ENCODE measurements at regions not wholly inside any gene's neighbourhood (a gene's known extent, or its start where the extent isn't known, plus 50 kb on each side); places are given as distances from the start of the nearest gene placed in this dataset.

DNA sequence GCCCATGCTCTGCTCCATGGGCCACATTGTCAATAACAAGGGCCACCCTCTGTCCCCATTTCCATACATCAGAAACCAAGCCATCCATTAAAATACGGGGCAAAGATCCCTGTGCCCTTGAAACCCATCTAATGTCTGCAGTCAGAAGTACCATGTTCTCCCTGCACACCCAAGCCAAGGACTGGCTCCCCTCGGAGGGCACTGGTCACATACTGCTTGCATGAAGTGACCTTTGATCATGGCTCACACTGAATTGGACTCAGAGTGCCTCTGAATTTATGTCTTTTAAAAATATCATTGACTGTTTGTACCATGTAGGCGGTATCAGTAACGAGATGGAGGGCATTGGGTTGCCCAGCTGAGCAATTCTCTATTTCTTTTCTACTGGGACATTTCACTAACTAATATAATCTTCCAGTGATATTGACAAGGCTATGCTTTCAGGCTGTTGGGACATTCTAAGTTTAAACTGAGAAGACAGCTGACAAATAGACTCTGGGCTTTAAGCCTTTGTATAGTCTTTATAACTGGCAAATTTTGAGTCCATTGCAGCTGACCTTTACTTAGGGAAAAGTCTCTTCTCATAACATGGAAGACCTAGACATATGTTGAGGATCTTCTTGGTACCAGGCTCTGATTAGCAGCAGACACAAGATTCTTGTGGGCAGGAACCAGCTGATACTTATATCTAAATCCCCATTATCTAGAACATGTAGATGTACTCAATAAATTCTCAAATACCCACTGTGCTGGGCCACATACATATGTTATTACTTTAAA lies 214.3 kb downstream of the MYCN start:
- DNase-seq (ENCODE audit: extremely low spot score in 2 of 2), result peak in 1 of 2 donors; percentile 31
- Histone ChIP-seq H3K4me3 (no peak overlapping the region), H3K9me3 (no peaks in the 10 kb centered on the region), H3K4me1 (no peaks in the 10 kb centered on the region), H3K27me3 (no peaks in the 10 kb centered on the region), H3K27ac (no peak overlapping the region), H3K36me3 (no peaks in the 10 kb centered on the region)
- intact Hi-C loops (cut with DNase I), result no loop called here
- no peak for TF ChIP-seq CTCF (IDR thresholded peaks at IDR 0.05)
- no peak for TF ChIP-seq POLR2A (IDR thresholded peaks at IDR 0.05)
- no peak for TF ChIP-seq POLR2AphosphoS5 (IDR thresholded peaks at IDR 0.05; ENCODE audit: insufficient read depth in 1 of 2, low read depth in 1 of 2)

DNA sequence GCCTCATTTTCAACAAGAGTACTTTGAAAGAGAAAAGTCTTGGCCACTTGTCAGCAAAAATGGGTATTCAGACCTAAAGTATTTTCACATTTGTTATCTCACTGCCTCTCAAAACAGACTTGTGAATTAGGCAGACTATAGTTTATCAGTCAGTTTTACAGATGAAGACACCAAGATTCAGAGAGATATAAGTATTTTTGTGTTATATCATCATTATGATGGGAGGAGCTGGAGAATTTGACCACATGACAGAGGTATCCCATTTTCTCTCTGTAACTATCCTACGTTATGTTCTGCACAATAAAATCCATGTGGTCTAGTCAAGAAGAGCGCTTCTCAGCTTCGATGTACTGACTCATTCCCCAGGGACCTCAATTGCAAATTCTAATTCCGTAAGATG lies 213.7 kb downstream of the MYCN start:
- H3K4me3 ChIP-seq, result no peak overlapping the region
- no peak for TF ChIP-seq POLR2A (IDR thresholded peaks at IDR 0.05)
- TF ChIP-seq POLR2AphosphoS5 (IDR thresholded peaks at IDR 0.05; ENCODE audit: insufficient read depth in 1 of 2, low read depth in 1 of 2), result no peak
- no peak for TF ChIP-seq CTCF (IDR thresholded peaks at IDR 0.05)
- no peak for DNase-seq (ENCODE audit: extremely low spot score in 2 of 2)
- H3K9me3 ChIP-seq, result no peaks in the 10 kb centered on the region
- no peak overlapping the region for H3K27ac ChIP-seq
- intact Hi-C loops (cut with DNase I), result no loop called here
- no peaks in the 10 kb centered on the region for H3K4me1 ChIP-seq
- H3K27me3 ChIP-seq, result no peaks in the 10 kb centered on the region
- no peaks in the 10 kb centered on the region for H3K36me3 ChIP-seq

DNA sequence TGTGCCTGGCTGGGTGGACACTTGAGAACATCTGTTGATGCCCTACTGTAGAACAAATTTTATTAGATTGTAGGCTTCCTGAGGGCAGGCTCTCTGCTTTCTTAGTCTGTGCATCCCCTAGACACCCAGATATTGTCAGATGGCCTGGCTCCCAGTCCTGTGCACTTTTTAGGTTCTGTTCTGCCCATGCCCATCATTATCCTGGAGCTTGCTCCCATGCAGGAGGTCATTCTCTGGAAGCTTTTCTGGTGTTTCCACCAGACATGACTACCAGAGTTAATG lies 213.3 kb downstream of the MYCN start:
- no peaks in the 10 kb centered on the region for H3K27me3 ChIP-seq
- no peaks in the 10 kb centered on the region for H3K36me3 ChIP-seq
- H3K27ac ChIP-seq, result no peak overlapping the region
- H3K4me1 ChIP-seq, result no peaks in the 10 kb centered on the region
- no peaks in the 10 kb centered on the region for H3K9me3 ChIP-seq
- peak in 1 of 2 donors; percentile 46 for DNase-seq (ENCODE audit: extremely low spot score in 2 of 2)
- intact Hi-C loops (cut with DNase I), result no loop called here
- TF ChIP-seq POLR2AphosphoS5 (IDR thresholded peaks at IDR 0.05; ENCODE audit: insufficient read depth in 1 of 2, low read depth in 1 of 2) (no peak), POLR2A (IDR thresholded peaks at IDR 0.05) (no peak), CTCF (IDR thresholded peaks at IDR 0.05) (no peak)
- H3K4me3 ChIP-seq, result no peak overlapping the region

DNA sequence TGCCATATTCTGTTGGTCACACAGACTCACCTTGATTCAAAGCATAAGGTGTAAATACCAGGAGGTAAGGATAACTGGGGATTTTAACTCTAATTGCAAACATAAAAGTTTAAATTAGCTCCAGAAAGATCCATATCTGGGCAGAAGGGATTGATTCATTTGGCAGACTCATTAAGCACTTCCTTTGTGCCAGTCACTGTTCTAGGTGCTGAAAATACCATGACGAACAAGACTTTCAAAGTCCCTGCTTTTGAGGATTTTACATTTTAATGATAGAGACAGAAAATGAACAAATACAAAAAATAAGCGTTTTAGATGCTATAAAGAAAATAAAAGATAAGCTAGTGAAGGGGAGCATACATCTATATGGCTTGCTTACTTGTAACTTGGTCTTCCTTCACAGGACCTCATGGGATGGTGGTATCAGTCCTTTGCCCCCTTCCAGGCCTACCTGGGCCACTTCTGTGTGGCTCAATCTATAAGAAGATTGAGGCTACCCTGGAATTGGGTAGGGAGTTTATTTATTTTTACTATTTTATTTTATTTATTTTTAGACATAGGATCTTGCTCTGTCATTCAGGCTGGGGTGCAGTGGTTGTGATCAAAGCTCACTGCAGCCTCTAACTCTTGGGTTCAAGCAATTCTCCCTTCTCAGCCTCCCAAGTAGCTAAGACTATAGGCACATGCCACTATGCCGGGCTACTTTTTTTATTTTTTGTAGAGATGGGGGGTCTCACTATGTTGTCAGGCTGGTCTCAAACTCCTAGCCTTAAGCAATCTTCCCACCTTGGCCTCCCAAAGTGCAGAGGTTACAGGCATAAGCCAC lies 212.8 kb downstream of the MYCN start:
- no peak overlapping the region for H3K27ac ChIP-seq
- peak in 1 of 2 donors; percentile 67 for DNase-seq (ENCODE audit: extremely low spot score in 2 of 2)
- H3K27me3 ChIP-seq, result no peaks in the 10 kb centered on the region
- H3K4me1 ChIP-seq, result no peaks in the 10 kb centered on the region
- no peaks in the 10 kb centered on the region for H3K36me3 ChIP-seq
- no peak overlapping the region for H3K4me3 ChIP-seq
- intact Hi-C loops (cut with DNase I), result no loop called here
- no peaks in the 10 kb centered on the region for H3K9me3 ChIP-seq
- TF ChIP-seq CTCF (IDR thresholded peaks at IDR 0.05), result no peak
- no peak for TF ChIP-seq POLR2A (IDR thresholded peaks at IDR 0.05)
- TF ChIP-seq POLR2AphosphoS5 (IDR thresholded peaks at IDR 0.05; ENCODE audit: insufficient read depth in 1 of 2, low read depth in 1 of 2), result no peak
